HEK293 (cell line): ENCODE measurements at regions not wholly inside any gene's neighbourhood (a gene's known extent, or its start where the extent isn't known, plus 50 kb on each side); places are given as distances from the start of the nearest gene placed in this dataset.

Source experiments
- CTCF ChIP-seq: fragments of 450-650 bp; formaldehyde crosslinking; IDR thresholded peaks from 2 replicates; pipeline ENCODE4 v1.5.1; 2016; ENCODE audit warnings: missing biosample characterization, missing genetic modification characterization
- EGR2 ChIP-seq: fragments of 450-650 bp; formaldehyde crosslinking; IDR thresholded peaks from 2 replicates; pipeline ENCODE4 v1.5.1; 2016; ENCODE audit warnings: low read depth, missing biosample characterization, missing genetic modification characterization
- REST ChIP-seq: fragments of 450-650 bp; formaldehyde crosslinking; IDR thresholded peaks from 2 replicates; pipeline ENCODE4 v1.5.1; 2016; ENCODE audit warnings: missing biosample characterization, missing genetic modification characterization
- SCRT2 ChIP-seq: fragments of 450-650 bp; formaldehyde crosslinking; IDR thresholded peaks from 2 replicates; pipeline ENCODE4 v1.5.1; 2016; ENCODE audit warnings: missing biosample characterization, missing genetic modification characterization
- TCF7L2 ChIP-seq: IDR thresholded peaks from 2 replicates; pipeline ENCODE4 v1.6.1; 2011; ENCODE audit warnings: low read depth, mild to moderate bottlenecking, inconsistent platforms, low read length, moderate library complexity, borderline replicate concordance
- ZNF121 ChIP-seq: fragments of 450-650 bp; formaldehyde crosslinking; IDR thresholded peaks from 2 replicates; pipeline ENCODE4 v1.5.1; 2016; ENCODE audit warnings: missing biosample characterization, missing genetic modification characterization
- ZNF157 ChIP-seq: fragments of 450-650 bp; formaldehyde crosslinking; IDR thresholded peaks from 2 replicates; pipeline ENCODE4 v1.5.1; 2016; ENCODE audit warnings: missing biosample characterization, missing genetic modification characterization
- ZNF202 ChIP-seq: fragments of 450-650 bp; formaldehyde crosslinking; IDR thresholded peaks from 2 replicates; pipeline ENCODE4 v1.5.1; 2016; ENCODE audit warnings: missing biosample characterization, missing genetic modification characterization, borderline replicate concordance
- ZNF26 ChIP-seq: fragments of 450-650 bp; formaldehyde crosslinking; IDR thresholded peaks from 2 replicates; pipeline ENCODE4 v1.5.1; 2016; ENCODE audit warnings: missing biosample characterization, missing genetic modification characterization
- ZNF274 ChIP-seq, 2 experiments: fragments of 200-500 bp in 1 of 2; fragments of 450-650 bp in 1 of 2; sonication (Bioruptor generic) in 1 of 2; formaldehyde crosslinking in 1 of 2; IDR thresholded peaks; 2 replicates each; pipeline versions ENCODE4 v1.5.1 to v1.6.1; 2014 to 2016; ENCODE audit warnings: borderline replicate concordance in 1 of 2, inconsistent platforms in 1 of 2, low read length in 1 of 2, missing biosample characterization in 1 of 2, missing genetic modification characterization in 1 of 2
- ZNF473 ChIP-seq: fragments of 450-650 bp; formaldehyde crosslinking; IDR thresholded peaks from 2 replicates; pipeline ENCODE4 v1.5.1; 2017; ENCODE audit warnings: missing biosample characterization, missing genetic modification characterization
- ZNF510 ChIP-seq: fragments of 450-650 bp; formaldehyde crosslinking; IDR thresholded peaks from 2 replicates; pipeline ENCODE4 v1.5.1; 2018; ENCODE audit warnings: mild to moderate bottlenecking, missing genetic modification characterization, missing biosample characterization; ENCODE audit not compliant: insufficient replicate concordance
- ZSCAN30 ChIP-seq: fragments of 450-650 bp; IDR thresholded peaks from 2 replicates; pipeline ENCODE4 v1.5.1; 2018; ENCODE audit warnings: missing biosample characterization, mild to moderate bottlenecking, missing genetic modification characterization, moderate library complexity

GRCh38 chr4:3820806-3821579 lies 54.8 kb downstream of the ADRA2C start:
- TF ChIP-seq ZNF510 (tag by site-specific recombination) (no peak), REST (tag by site-specific recombination) (no peak), ZNF473 (tag by site-specific recombination) (no peak), EGR2 (tag by site-specific recombination) (no peak), ZNF202 (tag by site-specific recombination) (no peak), ZNF121 (tag by site-specific recombination) (no peak), ZSCAN30 (tag by site-specific recombination) (no peak), SCRT2 (tag by site-specific recombination) (no peak), CTCF (no peak), ZNF274 (IDR thresholded peaks at IDR 0.05; ENCODE audit: low read length) (no peak), ZNF274 (tag by site-specific recombination; IDR thresholded peaks at IDR 0.05; ENCODE audit: borderline replicate concordance) (no peak), ZNF157 (tag by site-specific recombination) (no peak), ZNF26 (tag by site-specific recombination) (no peak), TCF7L2 (no peak)
